ENCODE measurements at regions not wholly inside any gene's neighbourhood (a gene's known extent, or its start where the extent isn't known, plus 50 kb on each side); places are given as distances from the start of the nearest gene placed in this dataset.

GRCh38 chr18:76195601-76196000, 299.4 kb downstream of the ZNF516 start:
- ATAC-seq: no peak
- Mint-ChIP-seq H3K9me3 (peaks cover 5% of the 10 kb centered on the region), H3K4me3 (no peak overlapping the region), H3K36me3 (ENCODE audit: insufficient read depth) (no peaks in the 10 kb centered on the region), H3K27me3 (ENCODE audit: low read depth) (peaks cover 5% of the 10 kb centered on the region), H3K4me1 (ENCODE audit: low read depth) (no peaks in the 10 kb centered on the region)
- no peak for DNase-seq

GRCh38 chr18:76188097-76188496, 306.9 kb downstream of the ZNF516 start:
- ATAC-seq (no peak), DNase-seq (no peak)
- no peaks in the 10 kb centered on the region for H3K27me3 Mint-ChIP-seq (ENCODE audit: low read depth)
- H3K4me1 Mint-ChIP-seq (ENCODE audit: low read depth): no peaks in the 10 kb centered on the region
- no peaks in the 10 kb centered on the region for H3K36me3 Mint-ChIP-seq (ENCODE audit: insufficient read depth)
- H3K4me3 Mint-ChIP-seq: no peak overlapping the region
- peaks cover 3% of the 10 kb centered on the region for H3K9me3 Mint-ChIP-seq

GRCh38 chr18:76179257-76179656, 315.8 kb downstream of the ZNF516 start:
- no peak for DNase-seq
- Mint-ChIP-seq H3K36me3 (ENCODE audit: insufficient read depth) (no peaks in the 10 kb centered on the region), H3K27me3 (ENCODE audit: low read depth) (no peaks in the 10 kb centered on the region), H3K4me3 (no peak overlapping the region), H3K4me1 (ENCODE audit: low read depth) (no peaks in the 10 kb centered on the region), H3K9me3 (peaks cover 3% of the 10 kb centered on the region)
- no peak for ATAC-seq

- no peaks in the 10 kb centered on the region for H3K27me3 Mint-ChIP-seq (ENCODE audit: low read depth)
These were observed 317.9 kb downstream of the ZNF516 start for GRCh38 chr18:76177160-76177559.

GRCh38 chr18:76174451-76174850, 320.6 kb downstream of the ZNF516 start:
- no peak for DNase-seq
- no peak overlapping the region for H3K4me3 Mint-ChIP-seq
- no peak for ATAC-seq
- H3K36me3 Mint-ChIP-seq (ENCODE audit: insufficient read depth): no peaks in the 10 kb centered on the region
- no peaks in the 10 kb centered on the region for H3K4me1 Mint-ChIP-seq (ENCODE audit: low read depth)
- H3K27me3 Mint-ChIP-seq (ENCODE audit: low read depth): no peaks in the 10 kb centered on the region
- H3K9me3 Mint-ChIP-seq: no peaks in the 10 kb centered on the region

More at GRCh38 chr18:76177160-76177559, 317.9 kb downstream of the ZNF516 start:
- Mint-ChIP-seq H3K36me3 (ENCODE audit: insufficient read depth) (no peaks in the 10 kb centered on the region), H3K9me3 (no peaks in the 10 kb centered on the region), H3K4me1 (ENCODE audit: low read depth) (no peaks in the 10 kb centered on the region), H3K4me3 (no peak overlapping the region)
- ATAC-seq (no peak), DNase-seq (no peak)

GRCh38 chr18:76169733-76170132, 325.3 kb downstream of the ZNF516 start:
- DNase-seq (no peak), ATAC-seq (no peak)
- Mint-ChIP-seq H3K4me1 (ENCODE audit: low read depth) (no peaks in the 10 kb centered on the region), H3K36me3 (ENCODE audit: insufficient read depth) (no peaks in the 10 kb centered on the region), H3K9me3 (no peaks in the 10 kb centered on the region), H3K27me3 (ENCODE audit: low read depth) (no peaks in the 10 kb centered on the region), H3K4me3 (no peak overlapping the region)

- Mint-ChIP-seq H3K36me3 (ENCODE audit: insufficient read depth) (no peaks in the 10 kb centered on the region), H3K4me1 (ENCODE audit: low read depth) (no peaks in the 10 kb centered on the region), H3K27me3 (ENCODE audit: low read depth) (no peaks in the 10 kb centered on the region), H3K4me3 (no peak overlapping the region), H3K9me3 (no peaks in the 10 kb centered on the region)
- ATAC-seq: no peak
- DNase-seq: no peak
These were observed 327.0 kb downstream of the ZNF516 start for GRCh38 chr18:76167845-76168621.

- Mint-ChIP-seq H3K9me3 (no peaks in the 10 kb centered on the region), H3K4me1 (ENCODE audit: low read depth) (no peaks in the 10 kb centered on the region), H3K4me3 (no peak overlapping the region), H3K27me3 (ENCODE audit: low read depth) (no peaks in the 10 kb centered on the region), H3K36me3 (ENCODE audit: insufficient read depth) (no peaks in the 10 kb centered on the region)
- DNase-seq: no peak
- ATAC-seq: no peak
These were observed 327.6 kb downstream of the ZNF516 start for GRCh38 chr18:76167410-76167809.

- no peak for DNase-seq
- no peak overlapping the region for H3K4me3 Mint-ChIP-seq
- ATAC-seq: no peak
- no peaks in the 10 kb centered on the region for H3K9me3 Mint-ChIP-seq
- H3K4me1 Mint-ChIP-seq (ENCODE audit: low read depth): no peaks in the 10 kb centered on the region
- H3K27me3 Mint-ChIP-seq (ENCODE audit: low read depth): no peaks in the 10 kb centered on the region
- H3K36me3 Mint-ChIP-seq (ENCODE audit: insufficient read depth): no peaks in the 10 kb centered on the region
These were observed 332.2 kb downstream of the ZNF516 start for GRCh38 chr18:76162886-76163285.

GRCh38 chr18:76161983-76162382, 333.1 kb downstream of the ZNF516 start:
- no peak overlapping the region for H3K4me3 Mint-ChIP-seq
- no peak for DNase-seq
- no peaks in the 10 kb centered on the region for H3K27me3 Mint-ChIP-seq (ENCODE audit: low read depth)
- peaks cover 2% of the 10 kb centered on the region for H3K9me3 Mint-ChIP-seq
- no peak for ATAC-seq
- no peaks in the 10 kb centered on the region for H3K4me1 Mint-ChIP-seq (ENCODE audit: low read depth)
- H3K36me3 Mint-ChIP-seq (ENCODE audit: insufficient read depth): no peaks in the 10 kb centered on the region

GRCh38 chr18:76153691-76154090, 341.4 kb downstream of the ZNF516 start:
- no peak overlapping the region for H3K4me3 Mint-ChIP-seq
- no peak for ATAC-seq
- no peak for DNase-seq
- no peaks in the 10 kb centered on the region for H3K4me1 Mint-ChIP-seq (ENCODE audit: low read depth)
- no peaks in the 10 kb centered on the region for H3K36me3 Mint-ChIP-seq (ENCODE audit: insufficient read depth)
- peaks cover 3% of the 10 kb centered on the region for H3K9me3 Mint-ChIP-seq
- no peaks in the 10 kb centered on the region for H3K27me3 Mint-ChIP-seq (ENCODE audit: low read depth)

GRCh38 chr18:76149734-76150133, 345.3 kb downstream of the ZNF516 start:
- Mint-ChIP-seq H3K4me1 (ENCODE audit: low read depth) (no peaks in the 10 kb centered on the region), H3K27me3 (ENCODE audit: low read depth) (no peaks in the 10 kb centered on the region), H3K36me3 (ENCODE audit: insufficient read depth) (no peaks in the 10 kb centered on the region), H3K4me3 (no peak overlapping the region), H3K9me3 (no peaks in the 10 kb centered on the region)
- ATAC-seq (no peak), DNase-seq (no peak)

GRCh38 chr18:76149284-76149683, 345.8 kb downstream of the ZNF516 start:
- DNase-seq: no peak
- Mint-ChIP-seq H3K36me3 (ENCODE audit: insufficient read depth) (no peaks in the 10 kb centered on the region), H3K9me3 (no peaks in the 10 kb centered on the region), H3K4me3 (no peak overlapping the region), H3K4me1 (ENCODE audit: low read depth) (no peaks in the 10 kb centered on the region), H3K27me3 (ENCODE audit: low read depth) (no peaks in the 10 kb centered on the region)
- ATAC-seq: no peak

- no peak overlapping the region for H3K4me3 Mint-ChIP-seq
- no peak for ATAC-seq
These were observed 349.3 kb downstream of the ZNF516 start for GRCh38 chr18:76145521-76146376.

GRCh38 chr18:76144844-76145243, 350.2 kb downstream of the ZNF516 start:
- H3K36me3 Mint-ChIP-seq (ENCODE audit: insufficient read depth): no peaks in the 10 kb centered on the region
- no peaks in the 10 kb centered on the region for H3K9me3 Mint-ChIP-seq
- ATAC-seq: no peak
- DNase-seq: no peak
- no peaks in the 10 kb centered on the region for H3K27me3 Mint-ChIP-seq (ENCODE audit: low read depth)
- H3K4me1 Mint-ChIP-seq (ENCODE audit: low read depth): no peaks in the 10 kb centered on the region
- H3K4me3 Mint-ChIP-seq: no peak overlapping the region

More at GRCh38 chr18:76145521-76146376, 349.3 kb downstream of the ZNF516 start:
- no peaks in the 10 kb centered on the region for H3K9me3 Mint-ChIP-seq
- H3K27me3 Mint-ChIP-seq (ENCODE audit: low read depth): no peaks in the 10 kb centered on the region
- no peaks in the 10 kb centered on the region for H3K4me1 Mint-ChIP-seq (ENCODE audit: low read depth)
- DNase-seq: no peak
- no peaks in the 10 kb centered on the region for H3K36me3 Mint-ChIP-seq (ENCODE audit: insufficient read depth)

All from activated T-cell treated with anti-CD3 and anti-CD28 coated beads, Interleukin-2, amount 50 U/mL, for 4 hours (primary cell).